Stimulated activated naive CD4-positive, alpha-beta T cell (primary cell): ENCODE measurements at regions not wholly inside any gene's neighbourhood (a gene's known extent, or its start where the extent isn't known, plus 50 kb on each side); places are given as distances from the start of the nearest gene placed in this dataset.

Experiments
- DNase-seq, 6 experiments: peaks; one replicate each; lab custom pipeline; 2025; lab: John Stamatoyannopoulos, UW

- DNase-seq, result peak in 1 of 6 experiments; percentile 6
Observed at GRCh38 chrX:46447384-46447783, 97.8 kb downstream of the ZNF674 start.

DNA sequence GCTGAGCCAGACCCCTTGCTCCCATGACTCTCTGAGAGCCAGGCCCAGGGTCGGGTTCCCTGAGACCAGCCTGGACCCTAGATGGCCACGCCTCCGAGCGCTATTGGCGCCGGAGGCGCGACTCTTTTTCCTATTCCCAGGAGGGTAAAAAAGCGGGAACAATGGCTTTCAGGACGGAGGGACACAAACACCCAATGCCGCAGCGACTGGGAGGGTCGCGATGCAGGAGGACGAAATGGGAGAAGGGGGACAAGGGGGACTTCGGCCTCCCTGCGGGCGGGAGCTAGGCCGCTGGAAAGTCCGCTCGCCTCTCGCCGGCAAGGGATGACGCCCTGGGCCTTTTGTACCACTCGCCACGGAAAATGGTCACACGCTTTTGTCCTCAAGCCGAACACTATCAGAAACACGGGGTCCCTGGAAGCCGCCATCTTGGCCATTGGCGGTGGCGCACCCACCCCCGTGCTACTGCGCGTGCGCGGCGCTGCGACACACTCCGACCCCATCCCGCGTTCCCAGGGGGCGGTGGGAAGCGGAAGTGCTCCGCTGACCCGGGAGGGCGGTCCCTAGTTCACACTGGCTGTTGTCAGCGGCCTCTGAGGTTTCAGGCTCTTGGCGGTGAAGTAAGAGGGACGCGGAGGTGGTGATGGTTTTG lies 98.4 kb downstream of the ZNF674 start:
- DNase-seq, result peak; percentile 66 to 79 (median 78)

DNA sequence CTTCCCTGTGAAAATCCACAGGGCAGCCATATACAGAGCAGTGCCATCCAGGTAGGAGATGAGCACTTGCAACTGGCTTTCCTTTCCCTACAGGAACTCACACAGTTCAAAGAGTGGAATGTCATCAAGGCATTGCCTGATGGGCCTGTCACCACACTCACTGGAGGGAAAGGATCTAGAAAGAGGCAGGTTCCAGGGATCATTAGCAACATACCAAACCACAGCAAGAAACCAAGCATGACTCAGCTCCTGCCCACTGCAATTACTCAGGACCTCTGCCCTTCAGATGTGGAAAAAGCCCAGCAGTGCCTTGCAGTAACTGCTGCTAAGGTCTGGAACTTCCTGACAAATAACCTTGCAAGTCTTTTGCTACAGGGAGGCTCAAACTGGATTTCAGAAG lies 101.2 kb downstream of the ZNF674 start:
- no peak for DNase-seq

GRCh38 chrX:46436744-46437143 lies 108.5 kb downstream of the ZNF674 start:
- no peak for DNase-seq

DNA sequence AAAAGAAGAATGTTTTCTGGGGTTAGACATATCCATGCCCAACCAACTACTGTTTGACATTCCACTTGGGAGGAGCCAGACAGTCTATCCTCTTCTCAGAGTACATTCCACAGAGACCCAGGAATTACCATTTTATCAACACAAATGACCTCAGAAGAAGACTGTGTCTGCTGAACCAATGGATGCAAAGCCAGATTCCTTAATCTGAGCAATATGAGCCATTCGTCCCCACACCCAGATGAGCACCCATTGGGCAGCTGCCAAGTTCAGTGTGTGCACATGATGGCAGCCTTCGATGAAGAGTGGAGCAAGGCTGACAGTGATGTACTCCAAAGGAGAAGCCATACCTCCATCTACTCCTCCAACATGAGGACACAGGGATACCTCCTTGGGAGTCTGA lies 111.3 kb downstream of the ZNF674 start:
- no peak for DNase-seq

GRCh38 chrX:46408553-46409407 lies 136.4 kb downstream of the ZNF674 start:
- peak; percentile 1 to 57 (median 44) for DNase-seq

- DNase-seq, result no peak
Observed at GRCh38 chrX:46407753-46408130, 137.5 kb downstream of the ZNF674 start.

GRCh38 chrX:46407036-46407752 lies 138.0 kb downstream of the ZNF674 start:
- DNase-seq, result no peak

GRCh38 chrX:46404774-46405173 lies 140.4 kb downstream of the ZNF674 start:
- no peak for DNase-seq

GRCh38 chrX:46400530-46401443 lies 144.4 kb downstream of the ZNF674 start:
- DNase-seq, result no peak

DNA sequence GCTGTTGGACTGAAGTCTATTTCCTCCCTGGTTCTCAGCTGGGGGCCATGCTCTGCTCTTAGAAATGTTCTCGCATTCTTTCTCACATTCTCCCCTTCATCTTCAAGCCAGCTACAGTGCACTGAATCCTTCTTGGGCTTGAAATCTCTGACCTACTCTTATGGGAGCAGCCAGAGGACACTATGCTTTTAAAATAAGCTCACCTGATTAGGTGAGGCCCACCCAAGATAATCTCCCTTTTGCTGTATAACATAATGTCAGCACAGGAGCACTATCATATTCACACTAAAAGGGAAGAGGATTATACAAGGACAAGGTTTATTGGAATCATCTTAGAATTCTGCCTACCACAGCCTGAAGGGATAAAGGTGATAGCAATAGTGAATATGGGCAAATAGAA lies 146.3 kb downstream of the ZNF674 start:
- DNase-seq, result no peak

DNA sequence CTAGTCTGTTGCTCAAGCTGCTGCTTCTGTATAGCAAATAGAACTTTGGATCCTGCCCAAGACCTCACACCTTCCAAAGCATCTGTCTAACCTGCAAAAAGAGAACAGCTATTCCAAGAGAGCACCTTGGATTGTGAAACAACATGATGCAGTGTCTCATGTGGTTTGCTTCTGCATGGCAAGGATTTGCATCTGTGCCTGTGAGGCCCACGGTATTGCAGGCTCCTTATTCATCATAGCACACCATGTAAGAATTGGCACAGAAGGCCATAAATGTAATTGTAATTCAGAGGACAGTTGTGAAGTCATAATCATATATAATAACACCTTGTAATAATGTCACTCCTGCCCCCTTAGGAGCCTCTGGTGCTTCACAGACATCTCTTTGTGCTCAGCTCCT lies 147.1 kb downstream of the ZNF674 start:
- DNase-seq, result no peak

GRCh38 chrX:46386511-46386910 lies 158.7 kb downstream of the ZNF674 start:
- DNase-seq, result no peak

GRCh38 chrX:46383006-46383405 lies 162.2 kb downstream of the ZNF674 start:
- no peak for DNase-seq

DNA sequence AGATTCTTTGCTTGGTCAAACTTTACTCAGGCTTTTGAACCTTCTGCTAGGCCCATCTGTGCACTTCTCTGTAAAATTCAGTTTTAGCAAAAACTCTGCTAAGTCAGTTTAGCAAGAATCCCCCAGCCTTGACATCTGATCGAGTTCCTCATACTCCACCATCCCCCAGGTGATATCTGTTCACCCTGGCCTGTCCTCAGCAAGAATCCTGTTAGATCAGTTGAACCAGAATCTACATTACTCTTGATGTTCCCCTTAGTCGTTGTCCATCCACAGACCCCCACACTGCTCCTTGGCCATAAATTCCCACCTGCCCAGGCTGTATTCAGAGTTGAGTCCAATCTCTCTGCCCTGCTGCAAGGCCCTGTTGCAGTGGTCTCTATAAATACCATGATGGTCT lies 162.6 kb downstream of the ZNF674 start:
- no peak for DNase-seq

GRCh38 chrX:46381630-46382029 lies 163.6 kb downstream of the ZNF674 start:
- DNase-seq, result peak in 1 of 6 experiments; percentile 4

DNA sequence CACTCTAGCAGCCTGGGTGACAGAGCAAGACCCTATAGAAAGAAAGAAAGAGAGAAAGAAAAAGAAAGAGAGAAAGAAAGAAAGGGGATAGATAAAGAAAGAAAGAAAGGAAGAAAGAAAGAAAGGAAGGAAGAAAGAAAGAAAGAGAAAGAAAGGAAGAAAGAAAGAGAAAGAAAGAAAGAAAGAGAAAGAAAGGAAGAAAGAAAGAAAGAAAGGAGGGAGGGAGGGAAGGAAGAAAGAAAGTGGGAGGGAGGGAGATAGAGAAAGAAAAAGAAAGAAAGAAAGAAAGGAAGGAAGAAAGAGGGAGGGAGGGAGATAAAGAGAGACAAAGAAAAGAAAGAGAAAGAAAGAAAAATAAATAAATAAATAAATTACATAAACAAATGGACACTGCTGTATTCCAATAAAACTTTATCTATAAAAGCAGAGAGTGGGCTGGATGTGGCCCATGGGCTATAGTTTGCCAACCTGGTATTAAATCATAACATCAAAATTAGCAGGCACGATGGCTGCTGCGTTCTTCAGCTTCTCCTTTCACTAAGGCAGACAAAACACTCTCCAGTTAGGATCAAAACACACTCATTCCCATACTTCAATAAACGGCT lies 165.0 kb downstream of the ZNF674 start:
- DNase-seq, result no peak

- DNase-seq, result peak in 3 of 6 experiments; percentile 2 to 18 (median 9)
Observed at GRCh38 chrX:46376246-46376885, 168.9 kb downstream of the ZNF674 start.

DNA sequence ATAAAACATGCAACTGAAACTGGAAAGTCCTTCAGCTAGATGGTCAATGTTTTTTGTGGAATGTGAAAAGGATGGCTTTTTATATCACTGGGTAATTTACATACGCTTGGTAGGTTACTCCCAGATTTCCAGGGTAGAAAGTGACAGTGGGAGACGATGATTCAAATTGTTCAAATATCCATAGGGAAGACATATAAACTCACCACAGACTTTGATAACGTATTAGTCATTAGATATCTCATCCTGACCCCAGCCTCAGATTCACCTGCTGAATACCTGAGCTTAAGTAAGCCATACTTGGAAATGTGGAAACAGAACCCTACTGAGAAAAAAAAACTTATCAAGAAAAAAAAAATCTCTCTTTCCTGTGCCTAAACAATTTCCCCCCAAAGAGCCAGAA lies 169.4 kb downstream of the ZNF674 start:
- DNase-seq, result no peak

DNA sequence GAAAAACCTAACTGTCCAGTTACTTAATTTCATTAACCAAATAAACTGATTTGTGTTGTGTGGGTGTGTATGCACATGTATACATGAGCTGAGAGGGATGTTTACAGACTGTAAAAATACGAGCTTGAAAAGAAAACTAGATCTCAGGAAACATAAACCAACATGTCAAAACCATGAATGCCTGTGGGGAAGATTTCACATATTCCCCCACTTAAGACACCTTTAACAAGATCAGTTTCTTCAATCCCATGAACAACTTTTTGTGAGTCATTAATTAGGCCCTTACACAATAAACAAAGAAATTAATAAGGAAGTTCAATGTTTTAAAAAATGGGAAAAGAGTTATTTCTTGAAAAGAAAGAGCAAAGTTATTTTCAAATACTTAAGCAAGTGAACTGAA lies 170.8 kb downstream of the ZNF674 start:
- DNase-seq, result no peak

GRCh38 chrX:46367491-46367890 lies 177.7 kb downstream of the ZNF674 start:
- no peak for DNase-seq
